ENCODE measurements at regions not wholly inside any gene's neighbourhood (a gene's known extent, or its start where the extent isn't known, plus 50 kb on each side); places are given as distances from the start of the nearest gene placed in this dataset.

DNA sequence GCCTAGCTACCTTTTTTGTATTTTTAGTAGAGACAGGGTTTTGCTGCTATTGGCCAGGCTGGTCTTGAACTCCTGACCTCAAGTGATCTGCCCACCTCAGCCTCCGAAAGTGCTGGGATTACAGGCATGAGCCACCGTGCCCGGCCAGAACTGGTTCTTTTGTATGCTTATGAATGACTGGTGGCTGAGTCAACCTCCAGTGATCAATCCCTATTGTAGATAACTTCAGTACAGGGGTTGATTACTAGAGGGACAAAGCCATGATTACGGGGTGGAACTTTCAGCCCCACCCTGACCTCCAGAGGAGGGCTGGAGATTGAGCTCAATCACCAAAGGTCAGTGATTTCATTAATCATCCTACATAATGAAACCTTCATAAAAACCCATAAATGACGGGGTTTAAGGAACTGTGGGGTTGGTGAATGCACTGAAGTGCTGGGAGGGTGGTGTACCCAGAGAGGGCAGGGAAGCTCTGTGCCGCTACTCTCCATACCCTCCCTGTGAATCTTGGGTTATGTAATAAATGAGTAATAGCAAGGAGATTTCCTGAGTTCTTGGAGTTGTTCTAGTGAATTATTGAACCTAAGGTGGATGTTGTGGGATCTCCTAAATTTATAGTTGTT lies 281.8 kb upstream of the CXCR4 start:
- DNase-seq = no peak

DNA sequence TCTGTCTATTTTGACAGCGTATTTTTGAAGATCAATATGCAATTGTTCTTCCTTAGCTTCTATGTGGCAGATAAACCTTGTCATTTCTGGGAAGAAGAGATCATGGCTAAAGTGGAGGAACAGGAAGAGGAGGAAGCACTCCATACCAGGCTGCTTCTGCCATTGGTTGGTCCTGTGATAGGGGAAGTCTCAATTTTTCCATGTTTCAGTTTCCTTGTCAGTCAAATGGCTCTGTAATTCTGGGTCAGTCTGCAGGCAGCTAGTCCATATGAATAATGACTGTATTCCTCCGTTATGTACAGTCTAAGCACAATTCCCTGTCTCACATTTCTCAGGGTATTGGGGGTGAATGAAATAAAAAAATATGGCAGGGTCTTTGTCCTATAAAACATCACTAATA lies 277.6 kb upstream of the CXCR4 start:
- no peak for DNase-seq

DNA sequence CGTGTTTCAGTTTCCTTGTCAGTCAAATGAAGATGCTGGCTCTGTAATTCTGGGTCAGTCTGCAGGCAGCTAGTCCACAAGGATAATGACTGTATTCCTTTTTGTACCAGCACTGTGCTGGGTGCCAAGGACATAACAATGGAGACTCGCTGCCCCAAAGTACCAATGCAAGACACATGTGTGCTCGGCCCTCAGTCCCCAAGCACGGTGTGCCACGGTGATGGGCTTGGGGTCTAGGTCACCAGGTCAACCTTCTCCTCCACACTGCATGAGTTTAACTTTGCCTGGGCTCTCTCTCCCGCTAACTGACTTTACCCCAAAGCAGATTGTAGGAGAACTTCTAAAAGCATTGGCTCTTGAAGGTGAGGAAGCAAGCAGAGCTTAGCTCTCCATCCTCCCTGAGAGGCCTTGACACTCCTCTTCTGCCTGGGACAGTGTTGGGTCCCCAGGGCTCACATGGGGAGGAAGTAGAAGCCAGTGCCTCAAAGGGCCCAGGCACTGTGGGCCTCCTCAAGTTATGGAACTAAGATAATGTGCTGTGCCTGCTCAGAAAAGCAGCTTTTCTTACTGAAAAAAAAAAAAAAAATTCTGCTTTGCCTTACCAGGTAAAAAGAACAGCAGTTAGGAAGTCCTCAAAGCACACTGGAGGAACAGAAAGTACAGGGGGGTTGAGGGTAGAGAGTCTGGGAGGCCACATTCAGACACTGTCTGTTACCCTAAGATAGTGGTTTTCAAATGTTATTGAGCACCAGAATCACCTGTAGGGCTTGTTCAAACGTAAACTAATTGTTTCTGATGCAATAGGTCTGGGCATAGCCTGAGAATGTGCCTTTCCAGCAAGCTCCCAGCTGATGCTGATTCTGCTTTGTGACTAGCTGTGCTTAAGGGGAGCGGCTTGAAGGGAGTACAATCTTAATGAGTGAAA lies 276.4 kb upstream of the CXCR4 start:
- no peak for DNase-seq

DNA sequence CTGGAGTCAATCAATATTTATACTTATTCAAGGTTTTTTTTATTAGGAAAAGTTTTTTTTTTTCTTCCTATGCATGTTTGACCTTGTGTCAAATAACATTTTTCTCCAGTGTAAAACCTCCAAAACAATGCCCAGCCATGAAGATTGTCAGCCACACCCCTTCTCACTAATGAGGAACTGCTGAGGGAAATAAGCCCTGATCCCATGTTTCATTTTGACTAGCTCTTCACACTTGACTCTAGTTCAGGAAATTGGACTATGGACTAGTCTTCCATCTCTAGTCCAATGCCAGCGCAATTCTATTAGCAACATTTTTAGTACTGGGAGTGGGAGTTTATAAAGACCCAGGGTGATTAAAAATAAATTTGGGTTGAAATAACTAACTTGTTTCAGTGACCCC lies 275.6 kb upstream of the CXCR4 start:
- DNase-seq = no peak

GRCh38 chr2:136392897-136393505 lies 275.1 kb upstream of the CXCR4 start:
- DNase-seq = no peak

- no peak for DNase-seq
These were observed 271.9 kb upstream of the CXCR4 start for GRCh38 chr2:136389809-136390208.

- DNase-seq = no peak
These were observed 268.1 kb upstream of the CXCR4 start for GRCh38 chr2:136386046-136386445.

GRCh38 chr2:136384531-136385303 lies 266.8 kb upstream of the CXCR4 start:
- peak; percentile 33 for DNase-seq

DNA sequence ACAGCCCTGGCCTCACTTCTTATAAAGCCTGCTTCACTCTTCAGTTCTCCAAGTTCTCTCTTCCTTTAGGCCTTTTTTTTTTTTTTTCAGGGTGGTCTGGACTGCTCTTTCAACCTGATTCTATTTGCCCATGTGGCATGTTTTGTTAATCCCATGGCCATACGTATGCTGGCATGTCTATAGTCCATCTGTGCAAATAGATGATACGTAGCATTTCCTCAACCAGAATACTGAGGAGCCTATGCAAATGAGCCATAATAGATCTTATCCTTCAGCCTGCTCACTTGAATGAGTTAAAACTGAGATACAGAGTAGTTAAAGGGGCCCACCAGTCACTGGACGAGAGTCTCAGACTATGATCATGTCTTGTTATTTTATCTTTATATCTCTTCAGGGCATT lies 265.2 kb upstream of the CXCR4 start:
- DNase-seq = no peak

DNA sequence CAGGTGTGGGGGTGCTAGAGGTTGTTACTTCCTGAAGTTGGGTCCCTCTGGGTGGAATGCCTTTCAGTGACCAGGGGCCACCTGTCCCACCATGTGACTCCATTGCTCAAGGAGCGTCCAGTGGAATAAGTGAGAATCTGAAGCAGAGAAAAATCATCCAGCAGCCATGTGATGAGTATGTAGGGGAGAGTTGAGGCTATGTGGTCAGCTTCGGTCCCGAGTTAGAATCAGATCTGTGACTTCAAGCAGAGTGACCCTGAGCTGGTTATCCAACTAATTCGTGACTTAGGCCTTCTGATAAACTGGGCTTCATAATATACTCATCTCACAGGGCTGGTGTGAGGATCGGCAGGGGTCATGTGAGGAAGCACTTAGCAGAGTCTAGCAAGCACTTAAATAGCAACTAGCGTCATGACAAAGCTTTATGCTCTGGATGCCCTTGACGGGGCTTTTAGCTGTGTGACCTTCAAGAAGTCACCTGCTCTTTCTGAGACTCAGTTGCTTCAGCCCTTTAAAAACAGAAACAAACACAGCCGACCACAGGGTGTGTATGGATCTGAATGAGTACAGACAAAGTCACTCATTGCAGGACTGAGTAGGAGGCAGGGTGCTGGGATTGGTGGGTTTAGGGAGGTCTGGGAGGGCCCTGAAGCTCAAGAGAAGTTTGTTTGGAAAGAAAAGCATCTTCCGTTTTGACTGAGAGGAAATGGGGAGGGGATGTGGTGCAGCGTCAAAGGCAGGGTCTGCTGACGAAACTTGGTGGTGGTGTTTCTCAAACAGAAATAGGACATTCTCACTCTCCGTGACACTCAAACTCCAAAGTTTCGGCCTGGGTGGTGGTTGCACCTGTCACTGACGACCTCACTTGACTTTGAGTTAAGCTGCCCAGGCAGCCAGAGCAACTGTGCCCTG lies 264.0 kb upstream of the CXCR4 start:
- no peak for DNase-seq

GRCh38 chr2:136381245-136381644 lies 263.3 kb upstream of the CXCR4 start:
- DNase-seq = no peak

GRCh38 chr2:136378712-136379595 lies 261.0 kb upstream of the CXCR4 start:
- DNase-seq = no peak

GRCh38 chr2:136377423-136378382 lies 259.8 kb upstream of the CXCR4 start:
- DNase-seq = no peak

GRCh38 chr2:136376798-136377211 lies 258.9 kb upstream of the CXCR4 start:
- no peak for DNase-seq

- DNase-seq = no peak
These were observed 258.3 kb upstream of the CXCR4 start for GRCh38 chr2:136376211-136376610.

DNA sequence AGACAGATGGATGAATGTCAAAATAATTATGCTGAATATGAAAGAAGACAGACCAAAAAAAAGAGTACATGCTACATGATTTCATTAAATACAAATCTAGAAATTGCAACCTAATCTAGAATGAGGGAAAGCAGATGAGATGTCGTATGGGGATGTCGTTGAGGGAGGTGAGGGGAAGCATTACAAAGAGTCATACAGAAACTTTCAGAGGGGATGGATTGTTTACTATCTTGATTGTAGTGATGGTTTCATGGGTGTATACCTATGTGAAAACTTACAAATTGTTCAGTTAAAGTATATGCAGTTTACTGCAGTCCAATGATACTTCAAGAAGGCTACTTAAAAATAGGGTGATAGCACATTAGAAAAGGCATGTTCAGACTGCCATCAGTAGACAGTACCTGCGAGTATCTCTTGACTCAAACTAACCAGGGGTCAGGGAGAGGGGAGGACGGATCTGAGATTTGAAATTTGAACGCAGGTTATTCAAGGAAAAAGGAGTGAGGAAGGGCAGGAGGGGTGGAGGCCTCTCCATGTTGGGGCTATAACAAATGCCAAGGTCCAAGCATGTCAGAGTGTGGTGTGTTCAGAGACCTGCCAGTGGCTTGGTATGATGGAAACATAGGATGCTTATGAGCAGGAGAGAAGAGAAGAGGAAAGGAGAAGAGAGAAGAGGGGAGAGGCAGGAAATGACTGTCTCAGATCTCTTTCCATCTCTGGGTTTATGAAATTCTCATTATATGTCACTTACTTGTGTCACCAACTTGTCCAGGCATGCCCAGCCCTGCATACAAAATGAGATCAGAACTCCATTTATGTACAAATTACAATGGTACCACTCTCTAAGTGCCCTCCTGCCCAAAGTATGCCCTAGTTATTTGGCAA lies 257.3 kb upstream of the CXCR4 start:
- DNase-seq = no peak

GRCh38 chr2:136373841-136374240 lies 255.9 kb upstream of the CXCR4 start:
- no peak for DNase-seq

- no peak for DNase-seq
These were observed 255.1 kb upstream of the CXCR4 start for GRCh38 chr2:136373029-136373428.

DNA sequence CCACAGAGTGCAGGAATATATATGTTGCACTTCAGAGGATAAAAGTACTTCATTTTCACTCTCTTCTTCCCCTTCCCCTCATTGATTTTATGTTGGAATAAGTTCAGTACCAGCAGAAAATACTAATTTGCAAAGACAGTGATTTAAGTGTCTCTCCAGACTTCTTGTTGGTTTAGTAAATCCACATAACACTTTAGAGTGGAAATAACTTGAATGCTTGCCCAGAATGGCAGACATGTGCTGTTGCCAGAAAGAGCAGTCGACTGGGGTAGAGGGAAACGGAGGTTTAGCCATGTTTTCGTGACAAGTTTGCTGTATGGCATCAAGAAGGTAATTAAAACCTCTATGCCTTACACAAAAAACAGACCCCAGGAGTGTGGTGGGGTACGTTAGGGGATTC lies 246.0 kb upstream of the CXCR4 start:
- DNase-seq = no peak
